HepG2 (cell line): ENCODE measurements at regions not wholly inside any gene's neighbourhood (a gene's known extent, or its start where the extent isn't known, plus 50 kb on each side); places are given as distances from the start of the nearest gene placed in this dataset.

Experiments used
- ATAC-seq: fragments of 200-7000 bp; cut with Tn5 transposase; 3 replicates; pipeline ENCODE4 v1.9.1; 2020; ENCODE audit warnings: mild to moderate bottlenecking, moderate library complexity
- BruUV-seq: library from RNA; stranded (reverse); fragments of 400-500 nt; replicated peaks from 2 replicates; lab custom pipeline; 2021; lab: Mats Ljungman, UMichigan
- CTCF ChIA-PET: fragments of 300-600 bp; formaldehyde crosslinking; extraction: SDS; loops from one replicate; lab custom pipeline; 2021; ENCODE audit warnings: low total read pairs, inconsistent platforms, low intra/inter-chr PET ratio; lab: Yijun Ruan, JAX
- POLR2A ChIA-PET: fragments of 350-600 bp; sonication (Branson Sonifier 250); formaldehyde crosslinking; loops from one replicate; lab custom pipeline; 2020; ENCODE audit warnings: antibody characterized with exemption, inconsistent platforms; lab: Yijun Ruan, JAX
- DNase-seq: peaks from one replicate; pipeline ENCODE4 v3.0.0-alpha.2; 2015; ENCODE audit warnings: low spot score
- FAIRE-seq: peaks from 3 replicates; lab custom pipeline; 2011; peaks lifted over from hg19 to GRCh38; lab: Jason Lieb, UNC
- H2AFZ ChIP-seq: one replicate; pipeline ENCODE4 v1.6.1; 2011; ENCODE audit warnings: low read length, inconsistent platforms
- H3K27ac ChIP-seq: fragments of 300-600 bp; 3 replicates; pipeline ENCODE4 v1.8.0; 2011; ENCODE audit warnings: mixed run types, mild to moderate bottlenecking, mixed read lengths, low read length, inconsistent platforms; ENCODE audit not compliant: insufficient read depth; ENCODE audit errors: extremely low read length
- H3K27me3 ChIP-seq, 2 experiments: fragments of 200-600 bp in 1 of 2; 2 replicates in 1 of 2; 3 replicates in 1 of 2; pipeline versions ENCODE4 v1.6.0 to v1.8.0; 2011; ENCODE audit warnings: low read length in 2 of 2, mild to moderate bottlenecking in 2 of 2, moderate library complexity in 2 of 2, inconsistent platforms in 1 of 2; ENCODE audit not compliant: insufficient read depth in 2 of 2, control insufficient read depth in 1 of 2
- H3K36me3 ChIP-seq, 2 experiments: fragments of 200-600 bp in 1 of 2; replicated peaks in 1 of 2; 2 replicates in 1 of 2; 3 replicates in 1 of 2; pipeline versions ENCODE4 v1.5.1 to v1.8.0; 2011; ENCODE audit warnings: low read length in 2 of 2, inconsistent platforms in 1 of 2; ENCODE audit not compliant: insufficient read depth in 2 of 2, control insufficient read depth in 1 of 2
- H3K4me1 ChIP-seq: 2 replicates; pipeline ENCODE4 v1.5.1; 2012; ENCODE audit warnings: low read length, inconsistent platforms; ENCODE audit not compliant: insufficient read depth
- H3K4me2 ChIP-seq: 2 replicates; pipeline ENCODE4 v1.6.0; 2011; ENCODE audit warnings: low read depth, low read length, inconsistent platforms
- H3K4me3 ChIP-seq, 3 experiments: fragments of 200-600 bp in 1 of 3; sonication (generic), shearing (Covaris generic) in 1 of 3; replicated peaks in 1 of 3; 2 replicates each; pipeline ENCODE4 v1.5.1; 2011 to 2016; ENCODE audit warnings: low read length in 3 of 3, inconsistent platforms in 2 of 3, low read depth in 2 of 3, mild to moderate bottlenecking in 2 of 3, control low read depth in 1 of 3, mixed read lengths in 1 of 3; ENCODE audit not compliant: insufficient read depth in 1 of 3
- H3K79me2 ChIP-seq: one replicate; pipeline ENCODE4 v1.6.1; 2011; ENCODE audit warnings: low read length, inconsistent platforms; ENCODE audit not compliant: insufficient read depth
- H3K9ac ChIP-seq: 2 replicates; pipeline ENCODE4 v1.6.0; 2011; ENCODE audit warnings: mild to moderate bottlenecking, low read depth, low read length, inconsistent platforms; ENCODE audit not compliant: insufficient read depth
- H3K9me3 ChIP-seq: 2 replicates; pipeline ENCODE4 v1.5.1; 2012; ENCODE audit warnings: mild to moderate bottlenecking, low read length
- H4K20me1 ChIP-seq: 2 replicates; pipeline ENCODE4 v1.6.0; 2011; ENCODE audit warnings: inconsistent platforms, mild to moderate bottlenecking, low read length, moderate library complexity; ENCODE audit not compliant: insufficient read depth
- PLRG1 ChIP-seq: fragments of 450-650 bp; conservative IDR thresholded peaks from 2 replicates; pipeline ENCODE4 v1.6.1; 2016
- REPIN1 ChIP-seq: sonication (generic); formaldehyde crosslinking; IDR thresholded peaks from 2 replicates; pipeline ENCODE4 v1.8.0; 2022; ENCODE audit warnings: missing genetic modification reagents, low read depth, mild to moderate bottlenecking, borderline replicate concordance
- TOE1 ChIP-seq: sonication (generic); formaldehyde crosslinking; IDR thresholded peaks from 2 replicates; pipeline ENCODE4 v1.4.0; 2020; ENCODE audit warnings: mild to moderate bottlenecking, missing genetic modification reagents
- ZNF678 ChIP-seq: sonication (generic); formaldehyde crosslinking; IDR thresholded peaks from 2 replicates; pipeline ENCODE4 v1.4.0; 2020; ENCODE audit warnings: mild to moderate bottlenecking, missing genetic modification reagents
- ZNF687 ChIP-seq: sonication (generic); formaldehyde crosslinking; IDR thresholded peaks from 2 replicates; pipeline ENCODE4 v1.5.1; 2020; ENCODE audit warnings: mild to moderate bottlenecking, missing genetic modification reagents, moderate library complexity
- ZNF691 ChIP-seq: sonication (generic); formaldehyde crosslinking; IDR thresholded peaks from 2 replicates; pipeline ENCODE4 v1.4.0; 2020; ENCODE audit warnings: missing genetic modification reagents, low read depth, mild to moderate bottlenecking, borderline replicate concordance
- ZNF780A ChIP-seq: sonication (generic); formaldehyde crosslinking; IDR thresholded peaks from 2 replicates; pipeline ENCODE4 v1.8.0; 2022; ENCODE audit warnings: mild to moderate bottlenecking, missing genetic modification reagents, moderate library complexity
- WGBS: methylation state at CpG from one replicate; pipeline ENCODE4 v1.1.6; 2017; ENCODE audit warnings: low lambda C conversion rate; 5-methylcytosine and 5-hydroxymethylcytosine counted together
- in situ Hi-C: cut with HindIII; loops from 2 replicates; pipeline ENCODE4 v1.10.0; 2017; ENCODE audit warnings: low pct_unique_long_range_greater_than_20kb; ENCODE audit not compliant: extremely low pct_ligation_motif_present
- intact Hi-C: fragments of 100-400 bp; cut with micrococcal nuclease; formaldehyde crosslinking; loops from one replicate; pipeline ENCODE4 v1.10.0; 2022; ENCODE audit not compliant: unreplicated experiment

- Histone ChIP-seq H4K20me1 (no peaks in the 10 kb centered on the region), H3K36me3 (no peaks in the 10 kb centered on the region), H3K4me1 (no peaks in the 10 kb centered on the region), H3K27me3 (peaks cover 8 to 52% of the 10 kb centered on the region in 2 experiments; a peak in 3 of 5 replicates), H3K79me2 (no peaks in the 10 kb centered on the region), H2AFZ (no peak overlapping the region), H3K27ac (no peak overlapping the region), H3K4me3 (no peak overlapping the region), H3K4me2 (no peak overlapping the region), H3K9me3 (no peaks in the 10 kb centered on the region), H3K9ac (no peak overlapping the region)
- DNase-seq (no peak), ATAC-seq (no peak), FAIRE-seq (no peak)
- intact Hi-C loops (no loop called here), in situ Hi-C loops (no loop called here)
- BruUV-seq: no TSS peak
- POLR2A ChIA-PET: no interaction called here
- TF ChIP-seq ZNF687 (CRISPR knock-in tag): no peak
- no peak for TF ChIP-seq PLRG1
- no peak for TF ChIP-seq REPIN1 (CRISPR knock-in tag)
- TF ChIP-seq ZNF691 (CRISPR knock-in tag): no peak
- no peak for TF ChIP-seq TOE1 (CRISPR knock-in tag)
- TF ChIP-seq ZNF780A (CRISPR knock-in tag): no peak
- no peak for TF ChIP-seq ZNF678 (CRISPR knock-in tag)
- CTCF ChIA-PET: no interaction called here
- WGBS: 37% methylated on average over 6 of the region's 6 CpGs
These were observed 93.1 kb upstream of the TMEM45B start for GRCh38 chr11:129722529-129722928.
